HepG2 (cell line): ENCODE measurements at regions not wholly inside any gene's neighbourhood (a gene's known extent, or its start where the extent isn't known, plus 50 kb on each side); places are given as distances from the start of the nearest gene placed in this dataset.

ENCODE experiments used
- ATAC-seq: fragments of 200-7000 bp; cut with Tn5 transposase; 3 replicates; pipeline ENCODE4 v1.9.1; 2020; ENCODE audit warnings: mild to moderate bottlenecking, moderate library complexity
- BruUV-seq: library from RNA; stranded (reverse); fragments of 400-500 nt; replicated peaks from 2 replicates; lab custom pipeline; 2021; lab: Mats Ljungman, UMichigan
- CTCF ChIA-PET: fragments of 300-600 bp; formaldehyde crosslinking; extraction: SDS; loops from one replicate; lab custom pipeline; 2021; ENCODE audit warnings: low total read pairs, inconsistent platforms, low intra/inter-chr PET ratio; lab: Yijun Ruan, JAX
- POLR2A ChIA-PET: fragments of 350-600 bp; sonication (Branson Sonifier 250); formaldehyde crosslinking; loops from one replicate; lab custom pipeline; 2020; ENCODE audit warnings: antibody characterized with exemption, inconsistent platforms; lab: Yijun Ruan, JAX
- DNase-seq: peaks from one replicate; pipeline ENCODE4 v3.0.0-alpha.2; 2015; ENCODE audit warnings: low spot score
- FAIRE-seq: peaks from 3 replicates; lab custom pipeline; 2011; peaks lifted over from hg19 to GRCh38; lab: Jason Lieb, UNC
- H2AFZ ChIP-seq: one replicate; pipeline ENCODE4 v1.6.1; 2011; ENCODE audit warnings: low read length, inconsistent platforms
- H3K27ac ChIP-seq: fragments of 300-600 bp; 3 replicates; pipeline ENCODE4 v1.8.0; 2011; ENCODE audit warnings: mixed run types, mild to moderate bottlenecking, mixed read lengths, low read length, inconsistent platforms; ENCODE audit not compliant: insufficient read depth; ENCODE audit errors: extremely low read length
- H3K27me3 ChIP-seq, 2 experiments: fragments of 200-600 bp in 1 of 2; 2 replicates in 1 of 2; 3 replicates in 1 of 2; pipeline versions ENCODE4 v1.6.0 to v1.8.0; 2011; ENCODE audit warnings: low read length in 2 of 2, mild to moderate bottlenecking in 2 of 2, moderate library complexity in 2 of 2, inconsistent platforms in 1 of 2; ENCODE audit not compliant: insufficient read depth in 2 of 2, control insufficient read depth in 1 of 2
- H3K36me3 ChIP-seq, 2 experiments: fragments of 200-600 bp in 1 of 2; replicated peaks in 1 of 2; 2 replicates in 1 of 2; 3 replicates in 1 of 2; pipeline versions ENCODE4 v1.5.1 to v1.8.0; 2011; ENCODE audit warnings: low read length in 2 of 2, inconsistent platforms in 1 of 2; ENCODE audit not compliant: insufficient read depth in 2 of 2, control insufficient read depth in 1 of 2
- H3K4me1 ChIP-seq: 2 replicates; pipeline ENCODE4 v1.5.1; 2012; ENCODE audit warnings: low read length, inconsistent platforms; ENCODE audit not compliant: insufficient read depth
- H3K4me2 ChIP-seq: 2 replicates; pipeline ENCODE4 v1.6.0; 2011; ENCODE audit warnings: low read depth, low read length, inconsistent platforms
- H3K4me3 ChIP-seq, 3 experiments: fragments of 200-600 bp in 1 of 3; sonication (generic), shearing (Covaris generic) in 1 of 3; replicated peaks in 1 of 3; 2 replicates each; pipeline ENCODE4 v1.5.1; 2011 to 2016; ENCODE audit warnings: low read length in 3 of 3, inconsistent platforms in 2 of 3, low read depth in 2 of 3, mild to moderate bottlenecking in 2 of 3, control low read depth in 1 of 3, mixed read lengths in 1 of 3; ENCODE audit not compliant: insufficient read depth in 1 of 3
- H3K79me2 ChIP-seq: one replicate; pipeline ENCODE4 v1.6.1; 2011; ENCODE audit warnings: low read length, inconsistent platforms; ENCODE audit not compliant: insufficient read depth
- H3K9ac ChIP-seq: 2 replicates; pipeline ENCODE4 v1.6.0; 2011; ENCODE audit warnings: mild to moderate bottlenecking, low read depth, low read length, inconsistent platforms; ENCODE audit not compliant: insufficient read depth
- H3K9me3 ChIP-seq: 2 replicates; pipeline ENCODE4 v1.5.1; 2012; ENCODE audit warnings: mild to moderate bottlenecking, low read length
- H4K20me1 ChIP-seq: 2 replicates; pipeline ENCODE4 v1.6.0; 2011; ENCODE audit warnings: inconsistent platforms, mild to moderate bottlenecking, low read length, moderate library complexity; ENCODE audit not compliant: insufficient read depth
- FOXJ3 ChIP-seq: sonication (generic); formaldehyde crosslinking; IDR thresholded peaks from 2 replicates; pipeline ENCODE4 v1.4.0; 2020; ENCODE audit warnings: missing genetic modification reagents, mild to moderate bottlenecking, borderline replicate concordance
- HOXD1 ChIP-seq: sonication (generic); formaldehyde crosslinking; IDR thresholded peaks from 2 replicates; pipeline ENCODE4 v1.5.0; 2020; ENCODE audit warnings: missing genetic modification reagents
- PAF1 ChIP-seq: IDR thresholded peaks from 2 replicates; pipeline ENCODE4 v1.6.1; 2016; ENCODE audit warnings: missing genetic modification reagents, missing compliant biosample characterization
- SIN3A ChIP-seq: IDR thresholded peaks from 2 replicates; pipeline ENCODE4 v1.6.1; 2011; ENCODE audit warnings: low read depth, mild to moderate bottlenecking, control low read depth, low read length, borderline replicate concordance
- ZFX ChIP-seq: sonication (generic); formaldehyde crosslinking; IDR thresholded peaks from 2 replicates; pipeline ENCODE4 v1.4.0; 2020; ENCODE audit warnings: mild to moderate bottlenecking, low read depth, missing genetic modification reagents, moderate library complexity
- ZKSCAN1 ChIP-seq: fragments of 150-350 bp; IDR thresholded peaks from 2 replicates; pipeline ENCODE4 v1.6.1; 2014; ENCODE audit warnings: low read length
- ZKSCAN8 ChIP-seq: IDR thresholded peaks from 2 replicates; pipeline ENCODE4 v1.6.1; 2016; ENCODE audit warnings: borderline replicate concordance, missing genetic modification reagents, missing compliant biosample characterization
- ZNF784 ChIP-seq: sonication (generic); formaldehyde crosslinking; IDR thresholded peaks from 2 replicates; pipeline ENCODE4 v1.5.1; 2020; ENCODE audit warnings: missing genetic modification reagents, mild to moderate bottlenecking, borderline replicate concordance
- ZXDC ChIP-seq: sonication (generic); formaldehyde crosslinking; IDR thresholded peaks from 2 replicates; pipeline ENCODE4 v1.5.0; 2020; ENCODE audit warnings: mild to moderate bottlenecking, missing genetic modification reagents
- WGBS: methylation state at CpG from one replicate; pipeline ENCODE4 v1.1.6; 2017; ENCODE audit warnings: low lambda C conversion rate; 5-methylcytosine and 5-hydroxymethylcytosine counted together
- in situ Hi-C: cut with HindIII; loops from 2 replicates; pipeline ENCODE4 v1.10.0; 2017; ENCODE audit warnings: low pct_unique_long_range_greater_than_20kb; ENCODE audit not compliant: extremely low pct_ligation_motif_present
- intact Hi-C: fragments of 100-400 bp; cut with micrococcal nuclease; formaldehyde crosslinking; loops from one replicate; pipeline ENCODE4 v1.10.0; 2022; ENCODE audit not compliant: unreplicated experiment

GRCh38 chr1:209250861-209251636, 332.5 kb upstream of the CAMK1G start:
- Histone ChIP-seq H3K36me3 (no peaks in the 10 kb centered on the region), H3K9ac (no peak overlapping the region), H3K79me2 (no peaks in the 10 kb centered on the region), H3K27ac (no peak overlapping the region), H3K4me3 (no peak overlapping the region)
- in situ Hi-C loops = no loop called here
- POLR2A ChIA-PET = no interaction called here
- FAIRE-seq (no peak), DNase-seq (no peak)
- 2% methylated on average over 4 of the region's 4 CpGs for WGBS
- no peak for TF ChIP-seq PAF1 (CRISPR knock-in tag)
- no peak for TF ChIP-seq ZKSCAN8
- no peak for TF ChIP-seq FOXJ3 (CRISPR knock-in tag)
- TF ChIP-seq ZFX (CRISPR knock-in tag) = no peak
- no peak for TF ChIP-seq ZKSCAN1
- no peak for TF ChIP-seq SIN3A
- no peak for TF ChIP-seq HOXD1 (CRISPR knock-in tag)
- TF ChIP-seq ZXDC (CRISPR knock-in tag) = no peak
- no peak for TF ChIP-seq ZNF784 (CRISPR knock-in tag)
- TF ChIP-seq, all 625 proteins: peak for 0
- Histone ChIP-seq H2AFZ (no peak overlapping the region), H3K4me1 (no peaks in the 10 kb centered on the region), H4K20me1 (no peaks in the 10 kb centered on the region), H3K27me3 (no peaks in the 10 kb centered on the region), H3K9me3 (no peaks in the 10 kb centered on the region), H3K4me2 (no peak overlapping the region)
- CTCF ChIA-PET = no interaction called here
- no TSS peak for BruUV-seq
- intact Hi-C loops = no loop called here
- ATAC-seq = no peak
